ENCODE measurements at regions not wholly inside any gene's neighbourhood (a gene's known extent, or its start where the extent isn't known, plus 50 kb on each side); places are given as distances from the start of the nearest gene placed in this dataset. TPM values are rescaled to one million over a fixed set of nuclear protein-coding genes. Genes with fewer than 3 reads are reported as not detected.

Small RNA genes lying in the stretch of these regions (small RNA-seq; reads per million reads assigned to genes)
- not detected for gene AC005000.1

Data from osteoblast (primary cell).